ENCODE measurements at regions not wholly inside any gene's neighbourhood (a gene's known extent, or its start where the extent isn't known, plus 50 kb on each side); places are given as distances from the start of the nearest gene placed in this dataset.
A peak's percentile ranks its signal among the peaks of the same experiment; 100 is the strongest.

DNA sequence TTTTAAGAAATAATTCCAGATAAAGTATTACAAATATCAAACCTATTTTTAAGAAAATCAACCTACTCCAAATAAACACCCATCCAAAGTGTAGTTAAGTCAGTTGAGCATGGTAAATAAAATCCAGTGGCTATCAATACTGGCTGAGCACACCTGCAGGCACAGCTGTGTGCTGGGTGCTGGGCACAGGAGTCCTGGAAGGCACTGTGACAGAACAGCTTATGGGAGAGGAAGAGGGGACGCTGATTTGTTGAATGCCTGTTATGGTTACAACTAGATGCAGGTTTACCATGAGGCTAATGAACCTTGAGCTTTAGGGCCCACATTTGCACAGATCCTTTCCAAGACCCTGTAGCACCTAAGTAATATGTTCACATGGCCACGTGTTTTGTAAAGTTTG is 202.7 kb downstream of the MTX2 start:
- no peak for DNase-seq

DNA sequence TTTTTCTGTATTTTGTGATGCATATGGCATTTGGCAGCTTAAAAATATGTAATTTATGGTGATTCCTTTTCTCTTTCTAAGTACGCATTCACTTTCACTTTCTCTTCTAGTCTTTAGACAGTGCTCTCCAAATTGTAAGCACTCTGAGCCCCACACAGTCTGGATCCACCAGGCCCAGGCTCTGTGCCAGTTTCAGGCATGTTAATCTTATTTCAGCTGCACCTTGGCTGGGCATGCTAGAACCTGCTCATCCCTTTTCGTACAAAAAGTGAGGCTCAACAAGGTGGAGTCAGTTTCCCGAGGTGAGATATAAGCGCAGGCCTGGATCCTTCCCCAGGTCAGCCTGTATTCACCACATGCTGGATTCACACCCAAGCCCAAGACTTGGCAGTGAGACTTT is 203.9 kb downstream of the MTX2 start:
- peak; percentile 95 for DNase-seq

DNA sequence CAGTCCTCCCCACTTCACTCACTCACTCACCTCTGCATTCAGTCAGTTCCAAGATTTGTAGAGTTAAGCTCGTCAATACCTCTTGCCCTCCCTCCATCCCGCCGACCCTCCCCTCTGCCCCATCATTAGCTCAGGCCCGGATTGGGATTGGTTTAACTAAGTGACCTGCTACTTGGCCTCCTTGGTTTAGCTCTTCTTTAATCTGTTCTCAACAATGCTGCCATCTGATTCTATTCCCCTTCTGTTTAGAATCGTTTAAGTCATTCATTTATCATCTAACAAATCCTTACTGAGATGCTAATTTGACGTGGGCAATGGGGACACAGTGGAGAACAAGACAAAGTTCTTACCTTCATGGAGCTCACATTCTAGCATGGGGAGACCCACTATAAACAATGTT is 204.6 kb downstream of the MTX2 start:
- no peak for DNase-seq

DNA sequence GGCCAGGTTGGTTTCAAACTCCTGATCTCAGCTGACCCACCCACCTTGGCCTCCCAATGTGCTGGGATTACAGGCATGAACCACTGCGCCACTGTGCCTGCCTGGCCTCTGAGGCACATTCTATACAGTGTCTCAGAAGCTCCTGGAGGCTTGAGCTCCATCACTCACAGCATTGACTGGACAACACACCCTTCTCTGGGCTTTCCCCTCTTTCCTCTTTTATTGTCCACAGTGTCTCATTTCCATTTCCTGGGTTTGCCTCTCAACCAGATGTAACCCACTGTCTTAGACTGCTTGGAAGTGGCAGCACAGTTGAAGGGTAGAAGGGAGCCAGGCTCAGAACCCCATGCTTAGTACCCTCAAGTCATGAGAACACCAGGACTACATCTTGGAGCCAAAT is 208.1 kb downstream of the MTX2 start:
- DNase-seq: no peak

DNA sequence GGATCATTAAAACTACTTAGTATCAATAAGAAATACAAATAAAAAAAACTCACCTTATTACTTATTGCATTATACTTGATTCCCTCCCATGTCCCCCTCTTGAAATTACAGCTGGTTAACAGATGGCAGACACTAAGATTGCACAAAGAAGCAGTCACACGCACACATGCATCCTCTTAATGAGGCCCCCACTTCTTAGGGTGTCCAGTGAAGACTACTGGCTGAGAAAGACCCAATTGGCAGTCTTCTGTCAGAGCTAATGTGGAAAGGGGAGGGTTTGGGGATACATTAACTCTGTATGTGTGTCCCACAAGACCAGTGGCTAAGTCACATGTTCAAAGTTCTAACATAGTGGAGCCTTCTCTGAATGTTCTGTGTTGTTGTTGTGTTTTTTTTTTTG is 210.7 kb downstream of the MTX2 start:
- no peak for DNase-seq

DNA sequence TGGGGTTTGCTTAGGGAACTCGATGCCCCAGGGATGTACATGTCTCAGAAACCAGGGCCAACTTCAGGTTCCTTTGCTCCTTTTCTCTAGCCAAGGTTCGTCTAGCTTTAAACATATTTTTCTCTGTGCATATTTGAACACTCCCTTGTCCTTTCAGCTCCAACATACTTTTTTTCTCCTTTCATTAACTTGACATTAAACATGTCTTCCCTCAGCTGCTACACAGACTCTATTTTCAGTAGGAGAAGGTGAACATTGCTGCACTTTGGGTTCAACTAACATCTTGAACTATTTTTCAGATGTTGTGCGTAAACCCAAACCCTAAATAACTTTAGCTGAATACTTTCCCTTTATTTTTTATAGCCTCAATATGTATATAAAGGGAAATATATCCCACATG is 212.9 kb downstream of the MTX2 start:
- no peak for DNase-seq

DNA sequence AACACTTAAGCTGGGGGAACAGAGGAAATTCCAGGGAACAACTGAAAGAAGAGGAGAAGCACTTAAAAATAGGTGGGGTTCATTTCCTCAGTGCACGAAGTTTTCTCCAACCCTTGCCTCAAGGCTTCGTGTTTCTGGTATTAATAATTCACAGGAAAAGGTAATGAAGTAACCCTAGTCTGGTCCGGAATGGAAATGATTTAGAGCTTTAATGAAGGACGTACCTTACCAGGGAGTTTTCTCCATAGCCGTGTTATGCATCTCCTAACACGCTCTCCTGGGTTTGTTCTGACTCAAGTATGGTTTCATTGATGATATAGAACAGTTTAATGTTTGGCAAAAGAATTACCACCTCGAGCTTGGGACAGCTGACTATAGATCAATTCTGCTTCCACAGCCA is 214.2 kb downstream of the MTX2 start:
- DNase-seq: no peak

DNA sequence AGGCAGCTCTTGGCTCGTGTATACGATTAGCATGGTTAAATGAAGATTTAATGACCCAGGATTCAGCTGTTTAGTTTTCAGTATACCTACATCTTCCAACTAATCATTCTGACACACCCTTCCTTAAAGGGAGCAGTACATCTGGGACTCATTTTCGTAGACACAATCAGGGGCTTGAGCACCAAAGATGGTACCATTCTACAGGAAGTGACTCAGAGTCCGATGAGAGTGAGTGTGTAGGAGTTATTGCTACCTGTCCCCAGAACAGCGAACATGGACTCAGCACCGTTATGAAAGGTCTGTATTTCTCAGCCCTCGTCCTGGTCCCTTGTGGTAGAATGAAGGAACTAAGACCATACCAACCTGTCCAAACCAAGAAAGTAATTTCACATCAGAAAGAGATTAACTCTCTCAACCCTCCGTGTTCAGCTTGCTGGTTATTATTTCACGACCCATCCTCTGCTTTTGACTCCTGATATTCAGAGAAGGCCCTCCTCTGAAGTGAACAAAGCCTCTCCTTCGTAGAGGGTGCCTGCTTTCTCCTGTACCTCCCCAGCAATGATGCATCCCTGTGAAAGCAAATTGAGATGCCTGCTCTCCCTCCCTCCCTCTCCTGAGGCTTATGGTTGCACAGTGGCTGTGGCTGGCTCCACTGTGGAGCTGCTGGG is 214.8 kb downstream of the MTX2 start:
- DNase-seq: no peak

DNA sequence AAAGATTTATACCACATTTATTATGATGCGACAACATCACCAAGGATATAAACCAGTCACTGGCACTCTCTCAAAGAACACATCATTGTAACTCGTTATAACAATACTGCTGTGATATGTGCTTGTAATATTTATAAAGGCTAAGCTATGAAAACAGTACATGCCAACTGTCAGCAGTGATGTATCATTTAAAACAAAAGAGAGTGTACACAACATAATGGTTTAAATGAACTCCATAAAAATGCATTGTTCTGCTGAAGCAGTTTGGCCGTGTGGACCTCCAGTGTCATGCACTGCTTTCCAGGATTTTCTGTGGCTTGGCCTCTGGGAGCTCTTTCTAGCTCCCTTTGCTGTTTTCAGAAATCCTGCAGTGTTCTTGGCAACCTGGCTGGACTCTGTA is 215.6 kb downstream of the MTX2 start:
- peak; percentile 33 for DNase-seq

DNA sequence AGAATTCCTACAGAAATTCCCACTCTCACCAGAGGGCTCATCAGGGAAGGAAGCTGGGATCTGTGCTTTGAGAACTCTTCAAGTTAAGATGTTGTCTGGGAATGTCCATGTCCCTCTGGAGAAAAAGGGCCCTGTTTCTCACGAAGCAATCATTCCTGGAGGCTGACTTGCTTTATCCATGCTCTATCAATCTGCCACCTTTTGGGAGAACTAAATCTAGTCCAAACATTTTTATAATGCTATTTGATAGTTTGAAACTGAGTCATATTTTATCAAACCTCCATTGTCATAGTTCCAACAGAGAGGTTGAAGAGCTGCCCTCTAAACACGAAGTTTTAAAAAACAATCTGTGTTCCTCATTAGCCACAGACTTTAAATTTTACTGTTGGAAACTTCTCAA is 219.2 kb downstream of the MTX2 start:
- DNase-seq: no peak

DNA sequence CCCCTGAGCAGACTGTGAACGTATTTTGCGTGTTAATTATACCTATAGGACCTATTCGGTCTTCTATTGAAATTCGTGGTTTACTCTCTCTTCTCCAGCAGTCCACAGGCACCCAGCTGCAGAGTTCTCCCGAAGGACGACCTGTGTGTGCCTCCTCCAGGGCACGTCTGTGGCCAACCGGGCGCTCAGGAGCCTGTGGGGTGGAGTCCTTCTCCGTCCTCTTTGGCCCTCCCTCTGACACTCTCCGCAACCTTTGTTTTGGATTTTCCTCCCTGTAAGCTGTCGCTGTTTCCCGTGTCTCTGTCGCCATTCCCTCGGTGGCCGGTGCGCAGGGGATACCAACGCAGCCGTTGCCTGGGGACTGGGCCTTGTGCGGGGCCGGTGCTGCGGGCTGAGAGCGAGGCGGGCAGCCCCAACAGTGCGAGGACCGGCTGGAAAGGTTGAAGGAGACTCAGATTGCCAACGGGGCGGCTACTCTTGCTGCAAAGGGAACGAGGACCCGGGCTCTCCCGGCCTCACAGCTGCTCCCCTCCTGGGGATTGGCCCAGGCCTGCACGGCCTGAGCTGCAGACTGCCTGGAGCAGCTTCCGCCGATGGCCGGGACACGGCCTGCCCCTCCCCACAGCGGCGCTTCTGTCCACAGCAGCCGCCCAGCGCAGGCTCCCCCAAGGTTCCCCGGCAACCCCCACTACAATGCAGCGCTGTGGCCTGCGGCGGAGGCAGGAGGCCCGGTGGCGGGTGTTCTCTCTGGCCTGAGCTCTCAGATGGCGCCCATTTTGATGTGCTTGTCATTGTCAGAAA is 221.0 kb downstream of the MTX2 start:
- DNase-seq: no peak

DNA sequence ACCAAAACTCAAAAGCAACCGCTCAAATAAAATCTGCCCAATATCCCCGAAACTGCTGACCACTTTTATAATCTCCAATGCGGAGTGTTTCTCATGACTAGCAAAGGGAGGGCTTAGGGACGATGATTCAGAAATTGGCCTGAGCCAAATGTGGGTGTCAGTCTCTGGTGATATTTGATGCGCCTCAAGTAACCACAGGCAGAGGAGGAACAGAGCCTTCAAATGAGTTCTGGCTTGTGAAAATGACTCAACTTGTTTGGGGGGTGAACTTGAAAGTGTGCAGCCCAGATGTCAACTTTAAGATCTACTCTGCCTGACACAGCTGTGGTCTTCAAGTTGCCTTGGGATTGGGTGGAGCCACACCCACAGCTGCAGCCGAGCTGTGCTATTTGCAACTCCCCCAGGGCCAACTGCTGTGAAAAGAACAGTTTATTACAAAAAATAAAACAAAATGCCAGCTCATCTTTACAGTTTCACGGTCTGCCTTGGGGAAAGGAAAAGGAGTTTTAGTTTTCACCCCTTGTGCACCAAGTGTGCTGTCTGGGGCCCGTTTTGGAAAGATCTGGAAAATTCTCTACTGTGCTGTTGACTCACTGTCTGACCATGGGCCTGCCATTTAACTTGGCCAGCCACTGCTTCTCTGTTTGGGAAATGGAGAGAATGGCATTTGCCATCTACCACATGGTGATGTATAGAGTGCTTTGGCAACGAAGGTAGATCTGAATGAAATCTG is 222.1 kb downstream of the MTX2 start:
- no peak for DNase-seq

DNA sequence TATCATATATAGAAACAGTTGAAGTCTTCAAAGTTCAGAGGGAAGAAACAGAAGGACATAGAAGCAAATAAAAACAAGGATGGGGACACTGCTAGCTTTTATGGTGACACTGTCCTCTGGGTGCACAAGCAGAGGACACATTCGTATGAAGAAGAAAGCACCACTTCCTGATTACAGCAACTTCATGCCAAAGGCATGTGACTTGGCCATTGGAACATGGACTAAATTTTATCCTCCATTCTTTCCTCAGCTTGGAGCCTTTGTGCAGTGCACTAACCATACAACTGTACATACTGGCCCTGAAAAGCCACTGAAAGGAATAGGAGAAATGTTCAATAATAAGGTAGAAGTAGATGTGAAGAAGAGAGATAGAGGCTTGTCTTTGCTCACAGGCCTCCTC is 223.3 kb downstream of the MTX2 start:
- DNase-seq: no peak

DNA sequence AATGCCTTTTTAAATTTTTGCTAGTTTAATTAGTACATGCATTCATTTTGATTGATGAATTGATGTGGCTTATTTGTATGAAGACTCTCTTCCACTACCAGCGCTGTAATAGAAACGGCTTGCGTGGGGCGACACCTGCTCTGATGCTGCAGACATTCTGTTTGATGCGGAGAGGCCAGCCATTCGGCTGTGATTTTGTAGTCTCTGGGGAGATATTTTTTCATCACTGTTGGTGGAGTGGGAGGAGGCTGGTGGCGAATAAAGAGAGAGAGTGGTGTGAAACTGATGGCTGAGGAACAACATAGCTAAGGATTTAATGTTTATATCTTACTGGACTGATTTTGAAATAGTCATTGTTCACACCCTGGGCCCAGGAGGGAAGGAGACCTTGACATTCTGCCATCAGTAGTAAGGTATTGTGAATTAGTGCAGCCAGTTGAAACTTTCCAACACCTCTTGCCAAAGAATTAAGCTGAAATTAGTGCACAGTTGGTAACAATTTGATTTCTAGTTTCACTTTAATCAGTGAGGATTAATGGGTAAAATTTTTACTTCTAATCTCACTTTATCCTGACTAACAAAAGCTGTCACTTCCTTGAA is 224.1 kb downstream of the MTX2 start:
- no peak for DNase-seq

DNA sequence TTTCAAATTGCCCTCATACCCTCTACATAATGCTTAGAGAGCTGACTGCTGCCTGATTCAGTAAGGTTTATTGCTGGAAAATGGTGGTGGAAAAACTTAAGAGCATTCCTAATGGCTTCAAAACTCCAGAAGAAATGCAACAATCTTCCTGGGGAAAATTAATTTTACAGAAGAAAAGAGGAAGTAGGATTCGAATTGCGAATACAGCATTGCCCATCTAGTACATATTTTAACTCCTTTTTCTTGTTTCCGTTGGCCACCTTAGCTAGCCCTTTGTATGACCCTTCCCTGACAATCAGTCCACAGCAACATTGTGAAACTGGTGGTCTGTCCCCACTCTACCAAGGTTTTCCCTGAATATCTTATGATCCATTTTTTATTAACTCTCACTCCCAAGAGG is 224.7 kb downstream of the MTX2 start:
- no peak for DNase-seq

DNA sequence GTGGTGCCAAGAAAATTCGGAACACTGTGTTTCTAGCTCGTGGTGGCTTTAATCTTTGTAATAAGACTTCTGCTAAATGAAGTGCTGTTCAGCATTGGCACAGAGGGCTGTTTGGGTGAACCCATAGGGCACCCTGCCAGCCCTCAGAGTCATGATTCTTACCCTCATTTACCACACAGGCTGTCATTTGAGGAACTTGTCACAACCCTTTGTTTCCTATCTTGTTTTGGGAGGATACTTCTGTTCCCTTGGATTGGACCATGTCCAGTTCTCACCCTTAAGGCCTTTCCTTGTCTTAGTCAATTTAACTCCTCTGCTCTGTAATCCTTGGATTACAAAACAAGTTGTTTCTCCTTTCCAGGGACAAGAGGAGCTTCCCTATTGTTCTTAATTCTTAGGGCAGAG is 225.7 kb downstream of the MTX2 start:
- peak; percentile 76 for DNase-seq

DNA sequence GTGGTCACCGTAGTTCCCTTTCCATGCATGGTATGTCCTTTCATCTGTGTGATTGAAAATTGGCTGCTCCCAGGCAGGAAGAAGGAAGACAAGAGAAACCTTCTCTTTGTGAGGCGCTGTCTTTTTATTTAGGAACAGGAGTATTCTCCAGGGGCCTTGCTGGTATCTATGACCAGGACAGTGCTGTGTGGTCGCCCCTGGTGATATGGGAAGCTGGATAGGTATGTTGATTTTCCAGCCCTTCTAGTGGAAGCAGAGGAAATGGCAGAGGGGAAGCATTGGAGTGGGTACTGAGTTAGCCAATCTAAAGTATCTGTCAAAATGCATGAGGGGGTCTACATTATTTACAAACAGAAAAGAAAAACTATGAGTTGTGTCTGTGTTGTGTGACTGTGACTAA is 226.6 kb downstream of the MTX2 start:
- DNase-seq: no peak

DNA sequence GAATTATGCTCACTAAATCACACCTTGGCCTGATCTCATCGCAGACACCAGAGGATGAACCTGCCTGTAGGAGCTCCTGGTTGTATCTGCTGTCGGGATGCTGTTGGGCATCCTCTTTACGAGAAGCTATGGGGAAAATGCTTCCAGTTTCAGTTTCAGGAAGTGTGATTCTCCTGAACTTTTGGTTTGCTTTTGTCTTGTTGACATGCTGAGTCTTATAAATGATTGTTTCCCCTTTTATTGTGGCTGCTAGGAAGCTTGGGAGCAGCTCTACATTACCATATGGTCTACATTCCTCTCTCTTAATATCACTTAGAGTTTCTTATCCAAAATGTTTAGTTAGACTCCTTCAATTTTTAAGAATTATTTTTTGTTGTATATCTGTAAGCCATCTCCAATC is 227.5 kb downstream of the MTX2 start:
- DNase-seq: no peak

DNA sequence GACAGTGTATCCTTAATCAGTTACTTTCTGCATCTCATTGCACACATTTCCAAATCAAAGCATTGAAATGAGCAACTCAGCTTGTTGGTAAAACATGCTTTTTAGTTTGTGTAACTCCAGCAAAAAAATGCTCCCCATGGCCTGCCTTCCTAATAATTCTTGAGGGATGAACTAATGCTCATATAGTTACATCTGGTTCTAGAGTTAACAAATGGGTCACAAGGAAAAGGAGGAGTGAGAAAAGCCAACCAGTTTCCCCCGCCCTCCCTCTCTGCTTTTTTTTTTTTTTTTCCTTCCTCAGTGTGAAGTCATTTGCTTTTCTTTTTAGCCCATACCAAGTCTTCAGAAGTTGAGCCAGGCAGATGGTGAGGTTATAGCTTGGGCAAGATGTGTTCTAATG is 231.7 kb downstream of the MTX2 start:
- DNase-seq: peak; percentile 69

DNA sequence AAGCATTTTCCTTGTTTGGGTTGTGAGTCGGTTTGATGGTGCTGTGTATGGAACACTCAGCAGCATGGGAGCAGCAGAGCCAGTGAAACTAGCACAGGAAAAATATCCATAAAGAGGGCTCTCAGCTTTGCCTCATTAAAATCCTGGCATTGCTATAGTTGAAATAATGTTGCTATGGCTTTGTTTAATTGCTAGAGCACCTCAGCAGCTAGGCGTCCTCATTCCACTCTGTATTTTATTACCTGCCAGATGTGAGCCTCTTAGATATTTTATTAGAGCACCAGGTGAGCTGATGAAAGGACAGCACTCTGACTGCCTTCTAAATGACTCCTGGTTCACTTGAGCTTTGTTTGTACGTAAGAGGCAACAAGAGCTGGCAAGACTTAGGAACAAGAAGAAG is 232.4 kb downstream of the MTX2 start:
- peak; percentile 100 for DNase-seq

DNA sequence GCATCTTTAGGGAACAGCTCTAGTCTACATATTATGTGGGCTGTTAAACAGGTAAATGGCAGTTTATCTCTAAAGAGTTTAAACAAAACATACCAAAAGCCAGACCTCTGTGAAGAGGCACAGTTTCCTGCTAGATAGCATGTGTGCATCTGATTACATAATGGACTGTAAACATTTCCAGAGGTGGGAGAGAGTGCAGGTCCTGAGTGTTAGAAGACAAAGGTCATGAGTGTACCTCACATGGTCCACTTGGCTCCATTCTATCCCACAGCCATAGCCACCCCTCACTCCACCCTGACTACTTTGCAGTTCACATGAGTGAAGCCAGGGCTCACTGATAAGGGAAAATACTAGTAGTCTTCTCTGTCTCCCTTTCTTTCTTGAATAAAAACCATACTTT is 233.4 kb downstream of the MTX2 start:
- DNase-seq: no peak

DNA sequence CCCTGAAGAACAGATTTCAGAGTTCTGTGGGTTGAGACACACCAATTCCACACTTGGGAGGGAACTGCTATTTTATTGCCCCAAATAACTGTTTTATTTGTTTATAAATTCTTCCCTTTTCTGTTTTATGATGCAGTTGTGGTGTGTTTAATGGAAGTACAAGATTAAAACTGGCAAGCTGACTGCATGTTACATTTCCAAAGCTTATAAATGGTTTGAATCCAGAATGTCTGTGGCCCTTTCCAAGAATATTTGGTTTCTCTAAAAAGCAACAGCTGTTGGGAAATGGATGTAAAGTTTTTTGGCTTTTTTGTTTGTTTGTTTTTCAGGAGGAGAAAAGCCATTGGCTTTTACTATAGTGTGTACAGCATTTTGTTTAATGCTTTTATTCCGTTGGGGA is 234.5 kb downstream of the MTX2 start:
- DNase-seq: no peak

DNA sequence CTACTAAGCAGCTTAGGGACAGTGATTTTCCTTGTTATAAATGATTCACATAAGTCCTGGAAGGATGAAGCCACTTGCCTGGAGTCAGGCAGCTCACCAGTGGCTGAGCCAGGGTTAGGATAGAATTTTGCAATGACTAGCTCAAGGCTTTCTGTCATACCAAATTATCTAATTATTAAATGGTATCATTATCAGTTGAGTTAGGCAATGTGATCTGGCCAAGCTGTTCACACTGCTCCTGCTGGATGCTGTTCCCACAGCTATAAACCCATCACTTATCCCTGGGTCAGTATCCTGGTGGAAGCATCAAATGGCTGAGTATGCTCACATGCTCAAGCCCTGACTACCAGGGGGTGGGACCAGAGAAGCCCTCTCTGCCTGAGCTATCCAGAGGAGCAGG is 235.2 kb downstream of the MTX2 start:
- DNase-seq: no peak

DNA sequence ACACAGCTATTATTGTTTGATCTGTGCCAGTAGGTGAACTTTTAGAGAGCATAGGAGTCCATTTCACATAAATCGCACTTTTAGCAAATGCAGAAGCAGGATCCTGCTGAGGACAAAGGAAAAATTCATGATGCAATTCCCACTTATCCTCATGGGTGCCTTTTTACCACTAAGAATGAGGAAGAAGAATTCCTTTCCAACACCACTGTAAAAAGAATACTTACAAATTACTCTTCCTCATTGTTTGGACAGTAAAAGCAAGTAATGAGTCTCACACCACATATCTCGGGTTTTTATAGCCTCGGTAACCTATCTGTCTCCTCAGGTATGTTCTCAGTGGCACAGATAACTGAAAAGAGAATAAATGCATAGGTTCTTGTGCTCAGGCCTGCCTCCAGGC is 238.5 kb downstream of the MTX2 start:
- no peak for DNase-seq
